T-helper 1 cell treated with Interleukin-12 subunit alpha and Interleukin-12 subunit beta and Interleukin-4 antibody, amounts not matched to agents 30 ng/mL and 1 ng/mL, for 36 hours (primary cell): ENCODE measurements at regions not wholly inside any gene's neighbourhood (a gene's known extent, or its start where the extent isn't known, plus 50 kb on each side); places are given as distances from the start of the nearest gene placed in this dataset.
"Not testable (repeated sequence)": the region's sequence is repeated elsewhere in the genome, so short reads cannot be mapped to it uniquely, and the experiment has no call there.

Experiments used
- intact Hi-C: fragments of 100-400 bp; cut with micrococcal nuclease; formaldehyde crosslinking; loops from one replicate; pipeline ENCODE4 v1.15.1; 2024

DNA sequence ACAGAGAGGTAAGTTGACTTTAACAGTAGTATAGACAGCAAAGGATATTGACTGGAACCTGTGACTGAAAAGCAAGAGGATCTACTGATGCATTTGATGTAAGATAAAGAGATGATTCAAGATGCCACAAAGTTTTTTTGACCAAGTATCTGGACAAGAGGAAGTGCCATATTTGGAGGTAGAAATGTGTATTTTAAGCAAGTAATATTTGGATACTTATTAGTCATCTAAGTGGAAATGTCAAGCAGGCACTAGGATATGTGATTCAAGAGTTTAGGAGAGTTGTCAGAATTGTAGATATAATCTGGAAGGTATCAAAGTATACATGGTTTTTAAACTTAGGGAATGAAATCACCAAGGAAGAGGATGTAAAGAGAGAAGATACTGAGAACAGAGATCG is 686.1 kb upstream of the CHD1 start:
- intact Hi-C loops, result no loop called here

DNA sequence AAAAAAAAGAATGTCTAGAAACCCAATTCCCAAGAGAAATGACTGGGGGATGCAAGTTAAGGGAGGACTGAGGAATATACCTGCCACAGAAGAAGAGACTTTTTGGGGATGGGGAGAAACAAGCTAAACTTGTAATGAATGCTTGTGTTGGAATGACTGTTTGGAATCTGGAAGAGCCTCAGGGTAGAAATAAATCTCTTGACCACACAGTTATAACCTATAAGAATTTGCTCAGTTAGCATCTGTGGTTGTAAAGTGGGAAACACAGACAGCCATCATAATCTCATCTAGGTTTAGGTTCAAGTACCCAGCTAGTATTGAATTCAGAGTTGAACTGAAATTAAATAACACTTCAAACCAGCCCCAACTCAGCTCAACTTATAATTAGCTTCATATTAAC is 678.3 kb upstream of the CHD1 start:
- intact Hi-C loops, result no loop called here

DNA sequence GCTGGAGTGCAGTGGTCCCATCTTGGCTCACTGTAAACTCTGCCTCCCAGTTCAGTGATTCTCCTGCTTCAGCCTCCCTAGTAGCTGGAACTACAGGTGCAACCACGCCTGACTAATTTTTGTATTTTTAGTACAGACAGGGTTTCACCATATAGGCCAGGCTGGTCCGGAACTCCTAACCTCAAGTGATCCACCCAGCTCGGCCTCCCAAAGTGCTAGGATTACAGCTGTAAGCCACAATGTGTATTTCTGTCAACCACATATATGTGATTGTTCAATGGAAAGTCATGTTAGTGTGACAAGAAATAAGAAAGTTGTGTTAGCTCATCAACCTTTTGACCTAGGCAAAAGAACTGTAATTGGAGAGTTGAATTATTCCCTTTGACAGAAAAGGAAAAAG is 677.1 kb upstream of the CHD1 start:
- intact Hi-C loops, result no loop called here

DNA sequence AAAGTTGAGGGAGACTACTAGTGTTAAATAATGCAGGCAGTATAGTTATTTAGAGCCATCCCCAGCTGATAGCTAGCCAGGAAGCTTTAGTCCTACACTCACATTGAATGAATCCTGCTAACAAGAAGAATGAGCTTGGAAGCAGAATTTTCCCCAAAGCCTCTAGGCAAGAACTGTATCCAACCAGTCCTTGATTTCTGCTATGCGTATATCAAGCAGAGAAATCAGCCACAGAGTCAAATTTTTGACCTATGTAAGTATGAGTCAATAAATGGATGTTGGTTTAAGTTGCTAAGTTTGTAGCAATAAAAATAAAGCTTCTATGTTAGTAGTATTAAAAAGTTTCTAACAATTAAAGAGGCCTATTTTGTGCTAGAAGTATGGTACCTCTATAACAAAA is 672.1 kb upstream of the CHD1 start:
- intact Hi-C loops, result no loop called here

DNA sequence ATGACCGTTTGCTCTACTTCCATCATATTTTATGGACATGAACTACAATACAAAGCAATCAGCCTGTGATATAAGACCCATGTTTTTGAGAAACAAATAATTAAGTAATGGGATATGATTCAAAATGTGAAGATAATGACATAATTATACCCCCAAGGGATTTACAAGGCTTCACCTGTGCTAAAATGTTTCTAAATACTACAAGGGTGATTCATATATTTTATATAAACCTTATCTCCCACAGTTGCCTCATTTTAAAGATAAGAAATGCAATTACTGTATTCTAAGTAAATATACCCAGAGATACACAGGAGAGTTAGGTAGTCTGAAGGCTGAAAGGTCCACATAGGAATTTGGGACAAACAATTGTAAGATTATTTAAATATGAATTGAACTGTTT is 662.0 kb upstream of the CHD1 start:
- intact Hi-C loops, result no loop called here

- intact Hi-C loops, result no loop called here
Observed at GRCh38 chr5:99589424-99589823, 660.6 kb upstream of the CHD1 start.

GRCh38 chr5:99587983-99588382 is 659.2 kb upstream of the CHD1 start:
- intact Hi-C loops, result no loop called here

DNA sequence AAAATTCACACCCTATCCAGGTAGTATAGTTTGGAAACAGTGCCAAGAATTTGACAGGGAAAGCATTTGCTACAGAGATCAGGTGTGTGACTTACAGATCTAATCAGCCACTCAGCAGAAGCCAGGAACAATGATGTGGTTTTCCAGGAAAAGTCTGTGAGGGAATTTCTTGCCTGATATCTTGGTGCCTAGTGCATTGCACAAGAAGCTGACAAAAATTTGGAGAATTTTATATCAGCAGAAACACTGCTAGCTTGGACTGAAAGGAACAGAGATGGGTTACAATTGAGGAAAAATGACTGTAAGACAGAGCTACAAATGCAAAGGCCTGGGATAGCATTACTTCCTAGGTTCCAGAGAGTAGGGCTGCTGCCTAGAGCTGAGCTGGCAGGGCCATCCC is 658.1 kb upstream of the CHD1 start:
- intact Hi-C loops, result no loop called here

DNA sequence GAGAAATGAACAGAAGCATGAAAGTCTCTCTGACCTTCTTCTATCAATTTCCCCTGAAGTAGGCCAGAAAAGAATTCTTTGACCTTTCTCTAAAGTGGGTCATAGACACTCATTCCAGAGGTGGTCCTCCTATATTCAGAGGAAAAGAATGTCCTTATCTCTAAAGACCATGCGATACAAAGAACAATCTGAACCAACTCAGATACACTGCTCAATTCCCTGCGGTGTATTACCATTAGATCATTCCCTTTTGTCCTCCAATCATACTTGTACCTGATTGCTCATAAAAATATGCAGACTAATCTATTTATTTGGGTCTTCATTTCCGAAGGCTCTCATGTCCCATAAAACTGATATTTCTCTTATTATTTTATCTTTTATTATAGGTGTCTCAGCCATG is 652.4 kb upstream of the CHD1 start:
- intact Hi-C loops, result not testable (repeated sequence)

- intact Hi-C loops, result not testable (repeated sequence)
Observed at GRCh38 chr5:99562937-99563627, 634.3 kb upstream of the CHD1 start.

- intact Hi-C loops, result no loop called here
Observed at GRCh38 chr5:99553211-99553810, 624.5 kb upstream of the CHD1 start.

DNA sequence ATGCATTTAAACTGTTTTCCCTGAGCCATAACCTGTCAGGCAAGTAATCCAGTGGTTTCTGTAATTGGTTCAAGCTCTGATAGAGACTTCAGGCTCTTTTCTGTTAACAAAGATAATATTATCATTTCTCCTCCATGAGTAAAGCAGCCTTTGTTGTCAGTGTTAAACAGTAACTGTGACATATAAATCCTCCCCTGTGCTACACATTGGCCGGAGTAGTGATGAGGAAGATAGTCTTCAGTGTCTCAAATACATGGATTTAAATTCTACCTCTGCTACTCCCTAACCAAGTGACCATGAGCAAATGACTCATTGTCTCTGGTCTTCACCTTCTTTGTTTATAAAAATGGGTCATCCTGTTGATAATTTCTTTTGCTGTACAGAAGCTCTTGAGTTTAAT is 615.5 kb upstream of the CHD1 start:
- intact Hi-C loops, result no loop called here

DNA sequence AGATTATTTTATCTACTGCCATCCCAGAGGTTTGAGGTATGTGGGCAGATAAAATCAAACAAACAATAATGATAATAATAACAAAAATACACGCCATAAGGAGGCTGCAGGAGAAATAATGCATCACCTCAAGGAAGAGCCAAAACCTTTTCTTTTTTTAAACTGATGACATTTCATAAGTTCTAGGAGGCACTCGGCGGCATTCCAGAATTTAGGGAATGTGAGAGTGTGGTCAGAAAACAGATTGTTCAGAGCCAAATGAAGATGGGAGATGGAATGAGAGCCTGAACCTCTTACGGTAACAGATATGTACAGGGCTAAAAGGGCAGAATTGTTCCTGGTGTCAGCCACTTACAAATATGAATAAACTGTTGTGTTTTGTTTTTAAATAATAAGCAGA is 615.0 kb upstream of the CHD1 start:
- intact Hi-C loops, result no loop called here

GRCh38 chr5:99534241-99534640 is 605.4 kb upstream of the CHD1 start:
- intact Hi-C loops, result not testable (repeated sequence)

DNA sequence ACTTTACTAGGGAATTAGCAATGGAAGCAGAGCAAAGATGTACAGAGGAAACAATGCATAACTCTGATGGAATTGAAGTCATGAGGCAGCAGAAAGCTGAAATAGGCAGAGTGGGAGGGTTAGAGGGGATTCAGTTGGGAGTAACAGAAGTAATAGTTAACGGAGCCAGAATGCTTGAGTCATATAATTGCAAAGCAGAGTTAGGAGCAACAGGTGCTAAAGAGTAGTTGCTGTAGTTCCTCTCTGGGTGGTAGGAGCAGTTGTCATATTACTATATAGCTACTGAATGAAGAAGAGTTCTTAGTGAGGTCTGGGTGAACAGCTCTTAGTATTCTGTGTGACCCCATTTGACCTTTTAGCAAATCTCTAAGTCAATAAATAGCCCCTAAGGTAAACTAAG is 592.9 kb upstream of the CHD1 start:
- intact Hi-C loops, result not testable (repeated sequence)

DNA sequence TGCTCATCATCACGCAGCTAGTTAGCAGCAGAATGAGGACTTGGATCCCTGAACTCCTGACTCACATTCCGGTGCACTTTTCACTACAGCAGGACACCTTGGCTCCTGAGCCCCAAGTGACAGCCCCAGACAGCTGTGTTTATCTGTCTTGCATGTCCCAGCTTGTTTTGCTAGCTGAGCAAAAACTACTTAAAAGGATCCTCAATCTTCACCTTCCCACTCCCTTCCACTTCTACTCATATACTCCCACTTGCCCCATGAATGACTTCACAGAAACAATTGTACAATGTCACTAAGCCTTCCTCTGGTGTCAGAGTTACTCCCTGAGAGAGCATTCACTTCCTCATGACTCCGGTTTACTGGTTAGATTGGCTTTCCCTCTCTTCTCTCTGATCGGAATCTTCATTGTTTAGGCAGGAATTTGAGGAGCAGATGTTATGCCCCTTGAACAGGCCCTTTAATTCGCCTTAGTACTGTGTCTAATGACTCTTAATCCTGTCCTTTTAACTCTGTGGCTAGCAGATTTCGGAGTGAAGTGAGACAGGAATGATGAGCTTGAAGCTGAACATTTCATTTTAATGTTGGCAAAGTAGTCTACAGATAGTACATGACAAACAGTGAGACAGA is 587.2 kb upstream of the CHD1 start:
- intact Hi-C loops, result not testable (repeated sequence)

DNA sequence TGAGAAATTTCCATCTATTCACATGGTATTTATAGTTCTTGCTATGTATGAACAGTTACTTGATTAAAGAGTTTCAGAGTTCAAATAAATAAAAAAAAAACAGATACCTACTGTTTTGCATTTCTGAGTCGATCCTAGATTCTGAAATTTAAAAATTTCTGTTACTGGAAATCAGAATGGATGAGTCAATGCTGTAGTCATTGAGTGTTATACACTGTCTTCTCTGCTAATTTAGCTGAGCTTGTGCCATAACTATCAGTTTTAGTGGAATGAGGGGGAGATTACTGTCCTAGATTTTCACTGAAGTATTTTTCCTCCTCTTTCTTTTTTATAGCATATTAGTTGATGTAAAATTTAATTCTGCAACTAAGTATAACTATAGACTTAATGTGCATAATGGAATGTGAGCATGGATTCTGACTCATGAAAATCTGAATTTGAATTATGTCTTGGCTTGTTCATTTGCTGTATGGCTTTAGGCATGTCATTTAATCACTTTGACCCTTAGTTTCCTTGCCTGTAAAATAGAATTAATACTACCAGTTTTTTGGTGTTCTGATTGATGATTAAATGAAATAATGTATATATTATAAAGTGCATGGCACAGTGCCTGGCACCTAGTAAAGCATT is 581.5 kb upstream of the CHD1 start:
- intact Hi-C loops, result not testable (repeated sequence)

GRCh38 chr5:99509064-99509463 is 580.3 kb upstream of the CHD1 start:
- intact Hi-C loops, result not testable (repeated sequence)

- intact Hi-C loops, result not testable (repeated sequence)
Observed at GRCh38 chr5:99495456-99495855, 566.6 kb upstream of the CHD1 start.

- intact Hi-C loops, result not testable (repeated sequence)
Observed at GRCh38 chr5:99478450-99478849, 549.6 kb upstream of the CHD1 start.

GRCh38 chr5:99473328-99473727 is 544.5 kb upstream of the CHD1 start:
- intact Hi-C loops, result not testable (repeated sequence)

DNA sequence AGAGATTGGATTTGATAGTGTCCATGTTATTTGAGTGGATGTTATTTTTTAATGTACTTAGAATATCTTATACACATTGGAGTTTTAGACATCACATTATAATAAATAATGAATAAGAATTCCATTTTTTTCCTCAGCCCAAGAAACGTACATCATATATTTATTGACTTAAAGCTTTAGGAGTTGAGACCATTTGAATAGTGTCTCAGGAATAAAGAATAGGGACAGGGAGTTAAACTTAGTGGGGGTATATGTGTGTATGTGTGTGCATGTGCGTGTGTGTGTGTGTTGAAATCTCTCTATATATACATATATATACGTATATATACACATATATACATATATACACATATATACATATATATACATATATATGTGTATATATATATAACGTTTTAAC is 542.9 kb upstream of the CHD1 start:
- intact Hi-C loops, result not testable (repeated sequence)
